Loucy (cell line): ENCODE measurements at regions not wholly inside any gene's neighbourhood (a gene's known extent, or its start where the extent isn't known, plus 50 kb on each side); places are given as distances from the start of the nearest gene placed in this dataset.

Source experiments
- CTCF ChIP-seq: fragments of 200-600 bp; sonication (generic); conservative IDR thresholded peaks from 2 replicates; pipeline ENCODE4 v1.5.1; 2014; ENCODE audit warnings: mild to moderate bottlenecking, antibody characterized with exemption, low read length
- EZH2phosphoT487 ChIP-seq: fragments of 200-600 bp; IDR thresholded peaks from 2 replicates; pipeline ENCODE4 v1.6.1; 2018; ENCODE audit warnings: antibody characterized with exemption, mild to moderate bottlenecking, moderate library complexity, borderline replicate concordance

DNA sequence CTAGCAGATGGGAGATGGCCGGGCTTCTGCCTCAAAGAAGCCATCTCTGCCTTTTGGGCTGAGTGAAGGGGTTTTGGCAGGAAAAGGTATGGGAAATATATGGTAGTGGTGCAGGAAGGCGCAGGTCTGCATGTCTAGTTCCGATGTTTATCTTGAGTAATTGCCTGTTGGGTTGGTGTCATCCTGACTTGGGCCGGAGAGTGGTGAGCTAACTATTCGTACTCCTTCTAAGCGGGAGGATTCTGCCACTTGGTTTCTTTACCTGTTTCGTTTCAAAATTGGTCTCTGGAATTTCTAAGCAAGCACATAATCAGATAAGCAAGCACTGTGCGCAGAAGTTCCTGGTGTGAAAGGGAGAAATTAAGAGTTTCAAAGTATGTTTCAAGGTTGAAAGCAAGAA, 229.6 kb downstream of the SAMD5 start:
- TF ChIP-seq CTCF (no peak), EZH2phosphoT487 (no peak)
